IPS DF 4.7 (cell line): ENCODE measurements at regions not wholly inside any gene's neighbourhood (a gene's known extent, or its start where the extent isn't known, plus 50 kb on each side); places are given as distances from the start of the nearest gene placed in this dataset.
"Not testable (repeated sequence)": the region's sequence is repeated elsewhere in the genome, so short reads cannot be mapped to it uniquely, and the experiment has no call there.

Experiments used
- DNase-seq: peaks from one replicate; pipeline ENCODE4 v3.0.0-alpha.2; 2013; ENCODE audit warnings: low spot score; ENCODE audit errors: extremely low read depth

DNA sequence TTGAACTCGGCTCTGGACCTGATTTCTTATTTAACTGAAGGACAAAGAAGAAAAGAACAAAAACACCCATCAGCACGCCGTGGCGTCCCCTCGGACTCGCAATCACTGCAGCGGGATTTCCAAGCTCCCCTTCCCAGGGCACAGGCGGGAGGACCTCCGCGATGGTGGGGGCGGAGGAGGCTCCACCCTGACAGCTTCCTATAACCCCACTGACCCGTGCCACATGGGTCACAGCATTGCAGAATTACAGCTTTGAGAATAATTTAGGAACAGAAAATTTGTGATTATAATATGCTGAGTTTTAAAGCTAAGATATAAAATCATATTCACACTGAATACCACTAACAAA, 129.7 kb upstream of the SEC61G start:
- no peak for DNase-seq

DNA sequence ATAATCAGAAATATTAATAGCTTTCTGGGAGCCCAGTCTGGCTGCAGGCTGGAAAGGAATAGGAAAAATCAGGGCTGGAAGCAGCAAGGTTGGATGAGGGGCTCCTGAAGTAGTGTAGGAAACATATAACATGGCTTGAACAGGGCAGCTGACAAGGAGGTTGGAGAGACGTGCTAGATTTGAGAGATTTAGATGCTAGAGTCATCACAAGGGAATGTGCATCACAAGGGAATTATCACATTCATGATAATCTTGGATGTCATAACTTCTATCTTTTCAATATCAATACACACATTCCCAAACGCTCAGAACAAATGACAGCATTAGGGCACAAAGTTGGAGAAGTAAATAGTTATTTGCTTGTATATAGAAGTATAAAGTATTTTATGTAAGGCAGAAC, 120.9 kb upstream of the EGFR start:
- DNase-seq, result no peak

DNA sequence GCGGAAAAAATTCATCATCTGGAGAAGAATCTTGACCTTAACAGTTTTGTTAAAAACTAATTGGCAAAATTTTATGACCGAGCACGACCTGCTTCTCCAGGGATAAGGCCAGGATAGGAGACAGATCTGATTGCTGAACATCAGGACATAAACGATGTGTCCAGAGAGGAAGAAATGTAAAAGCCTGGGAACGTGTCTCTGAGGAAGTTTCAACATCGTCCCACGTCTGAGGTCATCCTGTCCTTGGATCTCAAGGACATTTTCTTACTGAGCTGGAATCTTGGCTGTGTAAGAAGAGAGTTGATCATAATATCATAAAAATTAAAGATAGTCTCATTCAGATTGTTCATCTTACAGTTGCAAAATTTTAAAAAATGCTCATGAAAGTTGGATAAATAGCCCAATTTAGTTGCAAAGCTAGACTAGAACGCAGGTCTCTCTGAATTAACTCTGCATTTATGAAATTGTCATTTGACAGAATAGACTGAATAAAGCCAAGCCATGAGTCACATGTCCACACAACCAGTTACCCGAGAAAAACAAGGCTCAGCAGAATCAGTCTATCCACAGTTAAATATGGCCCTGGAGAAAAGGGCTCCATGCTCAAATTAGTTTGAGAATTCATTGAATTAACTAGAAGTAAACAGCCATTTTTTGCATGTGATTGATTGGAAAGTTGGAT, 120.0 kb upstream of the EGFR start:
- DNase-seq, result no peak

DNA sequence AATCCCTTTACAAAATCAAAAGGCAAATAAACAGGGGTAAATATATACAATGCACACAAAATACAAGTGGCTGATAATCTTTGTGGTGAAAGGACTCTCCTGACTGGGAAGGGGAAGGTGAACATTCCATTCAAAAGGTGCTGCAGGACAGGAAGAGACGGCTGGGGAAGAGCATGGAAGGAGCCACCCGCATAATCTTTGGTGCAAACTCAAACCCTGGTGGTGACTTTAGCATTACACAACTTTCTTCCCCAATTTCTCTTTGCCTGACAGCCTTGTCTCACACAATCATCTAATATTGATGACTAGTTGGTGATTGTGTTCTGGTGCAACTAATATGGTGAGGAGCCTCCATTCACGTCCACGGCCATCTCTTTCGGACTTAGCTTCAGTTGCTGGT, 117.0 kb upstream of the EGFR start:
- no peak for DNase-seq

DNA sequence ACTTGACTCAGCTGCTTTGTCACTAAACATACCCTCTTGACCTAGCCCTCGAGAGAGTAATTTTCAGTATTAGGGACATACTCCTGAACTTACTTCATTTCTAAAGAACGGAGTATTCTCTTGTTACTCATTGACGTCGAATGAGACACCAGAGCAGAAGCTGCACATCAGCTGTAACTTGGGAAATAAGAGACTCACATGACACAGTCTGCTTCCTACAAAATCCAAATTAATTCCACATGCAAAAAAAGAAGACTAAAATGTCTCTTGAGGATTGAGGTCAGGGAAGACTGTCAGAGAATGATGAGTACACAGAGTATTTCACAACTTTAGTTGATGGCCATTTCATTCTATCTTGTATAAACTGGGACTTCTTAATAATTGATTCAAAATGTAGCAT, 114.7 kb upstream of the EGFR start:
- DNase-seq, result no peak

DNA sequence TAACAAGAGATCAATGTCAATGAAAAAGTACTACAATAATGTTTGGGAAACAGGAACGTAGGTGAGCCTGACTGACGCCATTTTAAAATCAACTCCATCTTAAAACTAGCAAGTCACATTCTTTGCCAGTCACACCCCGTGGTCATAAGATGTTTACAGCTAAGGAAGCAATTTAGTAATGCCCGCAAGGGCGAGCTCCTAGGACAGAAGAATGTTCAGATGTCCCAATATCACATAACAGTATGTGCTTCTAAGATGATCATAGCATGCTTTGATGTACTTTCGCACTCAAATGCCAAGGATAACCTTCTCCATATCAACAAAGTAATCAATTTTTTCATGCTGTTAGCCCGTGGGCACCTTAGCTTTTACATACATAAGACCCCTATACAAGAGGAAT, 113.8 kb upstream of the EGFR start:
- DNase-seq, result no peak

DNA sequence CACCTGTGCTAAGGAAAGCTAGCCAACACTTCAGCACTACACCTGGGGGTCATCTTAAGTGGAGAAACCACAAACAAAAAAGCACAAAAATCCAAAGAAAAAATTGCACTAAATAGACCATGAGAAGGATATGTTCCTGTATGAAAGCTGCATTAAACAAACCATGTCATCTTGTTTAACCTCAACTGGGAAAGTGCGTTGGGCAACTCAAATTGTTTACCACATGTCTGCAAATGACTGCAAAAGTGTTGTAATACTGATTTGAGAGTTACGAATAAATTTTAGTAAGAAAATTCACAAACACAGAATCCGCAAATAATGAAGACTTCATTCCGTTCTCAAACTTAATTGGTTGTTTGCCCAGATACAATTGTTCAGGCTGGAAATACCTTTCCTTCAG, 111.9 kb upstream of the EGFR start:
- DNase-seq, result no peak

DNA sequence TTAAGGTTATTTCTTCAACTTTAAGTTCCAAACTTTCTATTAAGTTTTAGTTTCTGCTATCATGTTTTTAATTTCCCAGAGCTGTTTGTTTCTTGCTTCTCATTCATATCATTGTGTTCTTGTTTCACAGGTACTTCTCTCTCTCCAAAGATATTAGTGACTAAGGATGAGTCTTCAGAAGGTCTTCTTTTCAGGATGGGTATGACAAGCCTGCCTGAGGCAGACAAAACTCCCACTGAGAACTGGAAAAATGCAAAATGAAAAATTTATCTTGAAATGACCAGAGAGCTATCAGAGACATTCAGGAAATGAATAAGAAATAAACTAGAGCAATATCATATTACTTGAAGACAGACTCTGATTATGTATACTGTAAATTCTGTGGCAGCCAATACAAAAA, 110.8 kb upstream of the EGFR start:
- no peak for DNase-seq

DNA sequence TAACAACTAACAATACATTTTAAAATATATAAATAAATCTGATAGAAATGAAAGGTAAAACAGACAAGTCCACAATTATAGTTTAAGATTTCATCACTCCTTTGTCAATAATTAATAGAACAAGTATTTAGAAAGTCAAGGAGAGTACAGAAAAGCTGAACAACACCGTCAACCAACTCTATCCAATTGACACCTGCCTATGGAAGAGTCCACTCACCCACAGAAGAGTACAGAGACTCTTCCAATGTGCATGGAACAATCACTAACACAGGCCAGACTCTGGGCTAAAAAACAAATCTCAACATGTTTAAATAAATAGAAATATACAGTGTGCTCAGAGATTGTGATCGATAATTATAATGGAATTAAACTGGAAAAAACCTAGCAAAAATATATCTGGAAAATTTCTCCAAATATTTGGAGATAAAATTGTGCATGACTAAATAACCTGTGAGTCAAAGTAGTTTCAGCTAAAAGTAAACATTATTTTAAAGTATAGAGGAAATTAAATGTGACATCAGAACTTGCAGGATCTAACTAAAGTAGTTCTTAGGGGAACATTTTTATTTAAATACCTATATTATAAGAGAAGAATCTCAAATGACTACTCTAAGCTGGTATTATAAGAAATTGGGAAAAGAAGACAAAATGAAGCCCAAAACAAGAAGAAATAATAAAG, 109.9 kb upstream of the EGFR start:
- DNase-seq, result no peak

DNA sequence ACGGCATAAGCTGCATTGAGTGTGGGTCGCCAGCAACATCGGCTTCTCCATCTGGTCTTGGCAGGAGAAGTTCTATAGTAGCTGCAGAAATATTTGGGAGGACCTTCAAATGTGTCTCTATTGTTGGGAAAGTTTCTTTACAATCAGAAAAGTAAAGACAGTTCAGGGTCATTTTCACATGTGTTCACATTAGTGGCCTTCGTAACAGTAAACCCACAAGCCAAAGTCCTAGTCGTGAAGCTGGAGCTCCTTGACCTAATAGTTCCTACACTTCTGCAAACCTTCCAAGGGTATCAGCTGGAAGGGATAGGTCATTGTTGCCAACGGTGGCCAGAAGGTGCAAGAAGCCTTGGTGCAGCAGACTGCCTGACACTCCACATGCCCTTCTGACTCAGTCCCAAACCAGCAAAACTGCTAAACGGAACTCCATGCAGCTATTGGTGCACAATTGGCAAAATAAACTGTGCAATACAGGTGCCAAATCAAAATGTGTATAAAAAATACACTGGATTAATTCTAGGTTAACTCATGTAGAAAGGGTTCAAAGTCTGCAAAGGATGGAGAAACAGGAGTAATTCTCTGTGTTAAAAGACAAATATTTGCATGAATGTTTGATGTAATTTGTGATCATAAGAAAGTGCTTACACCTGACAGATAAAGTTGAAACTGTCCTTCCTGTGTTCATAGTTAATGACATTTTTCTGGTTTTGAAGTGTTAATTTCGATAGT, 102.8 kb upstream of the EGFR start:
- no peak for DNase-seq

DNA sequence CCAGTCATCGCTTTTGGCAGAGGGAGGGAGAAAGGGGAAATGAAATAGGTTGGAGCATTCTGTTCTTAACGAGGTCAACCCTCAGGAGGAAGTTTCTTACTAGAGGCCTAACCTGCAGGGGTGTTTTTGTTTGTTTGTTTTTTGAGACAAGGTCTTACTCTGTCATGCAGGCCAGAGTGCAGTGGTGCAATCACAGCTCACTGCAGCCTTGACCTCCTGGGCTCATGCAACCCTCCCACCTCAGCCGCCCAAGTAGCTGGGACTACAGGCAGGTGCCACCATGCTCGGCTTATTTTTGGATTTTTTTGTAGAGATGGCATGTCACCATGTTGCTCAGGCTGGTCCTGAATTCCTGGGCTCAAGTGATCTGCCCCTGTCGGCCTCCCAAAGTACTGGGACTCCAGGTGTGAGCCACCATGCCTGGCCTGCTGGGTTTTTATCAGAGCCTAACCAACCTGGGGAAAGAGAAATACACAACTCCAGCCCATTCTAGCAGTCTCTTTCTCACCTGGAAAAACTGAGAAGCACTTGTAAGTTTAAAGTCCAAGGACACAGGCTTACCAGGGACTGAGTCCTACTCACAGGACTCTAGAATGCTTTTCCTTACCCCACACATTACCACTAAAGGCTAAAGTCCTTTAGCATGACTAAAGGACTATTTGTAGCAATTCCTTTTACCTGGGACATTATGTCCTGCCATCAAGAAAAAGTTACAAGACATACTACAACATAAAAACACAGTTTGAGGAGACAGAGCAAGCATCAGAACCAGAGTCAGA, 101.0 kb upstream of the EGFR start:
- no peak for DNase-seq

DNA sequence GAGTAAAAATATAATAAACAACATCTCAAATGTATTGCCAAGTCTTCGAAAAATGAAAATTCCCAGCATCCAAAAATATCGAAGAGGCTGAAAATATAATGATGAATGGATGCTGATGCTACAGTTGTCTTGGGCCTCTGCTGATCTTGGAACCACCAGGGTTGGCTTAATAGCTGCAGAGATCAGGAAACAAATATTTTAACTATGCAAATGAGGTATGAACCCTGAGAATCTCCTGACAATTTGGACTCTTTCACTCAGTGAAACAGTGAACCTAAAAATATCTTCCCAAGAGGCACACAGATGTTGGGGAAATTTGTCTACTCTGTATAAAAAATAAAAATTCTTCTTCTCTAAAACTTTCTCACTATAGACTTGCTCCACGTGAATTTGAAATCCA, 97.7 kb upstream of the EGFR start:
- no peak for DNase-seq

DNA sequence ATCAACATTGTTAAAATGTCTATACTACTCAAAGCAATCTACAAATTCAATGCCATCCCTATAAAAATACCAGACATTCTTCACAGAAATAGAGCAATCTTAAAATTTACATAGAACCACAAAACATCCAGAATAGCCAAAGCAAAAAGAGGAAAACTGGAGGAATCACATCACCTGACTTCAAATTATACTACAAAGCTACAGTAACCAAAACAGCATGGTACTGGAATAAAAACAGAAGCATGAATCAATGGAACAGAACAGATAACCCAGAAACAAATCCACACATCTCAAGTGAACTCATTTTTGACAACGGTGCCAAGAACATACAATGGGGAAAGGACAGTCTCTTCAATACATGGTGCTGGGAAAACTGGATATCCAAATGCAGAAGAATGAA, 87.3 kb upstream of the EGFR start:
- DNase-seq, result no peak

DNA sequence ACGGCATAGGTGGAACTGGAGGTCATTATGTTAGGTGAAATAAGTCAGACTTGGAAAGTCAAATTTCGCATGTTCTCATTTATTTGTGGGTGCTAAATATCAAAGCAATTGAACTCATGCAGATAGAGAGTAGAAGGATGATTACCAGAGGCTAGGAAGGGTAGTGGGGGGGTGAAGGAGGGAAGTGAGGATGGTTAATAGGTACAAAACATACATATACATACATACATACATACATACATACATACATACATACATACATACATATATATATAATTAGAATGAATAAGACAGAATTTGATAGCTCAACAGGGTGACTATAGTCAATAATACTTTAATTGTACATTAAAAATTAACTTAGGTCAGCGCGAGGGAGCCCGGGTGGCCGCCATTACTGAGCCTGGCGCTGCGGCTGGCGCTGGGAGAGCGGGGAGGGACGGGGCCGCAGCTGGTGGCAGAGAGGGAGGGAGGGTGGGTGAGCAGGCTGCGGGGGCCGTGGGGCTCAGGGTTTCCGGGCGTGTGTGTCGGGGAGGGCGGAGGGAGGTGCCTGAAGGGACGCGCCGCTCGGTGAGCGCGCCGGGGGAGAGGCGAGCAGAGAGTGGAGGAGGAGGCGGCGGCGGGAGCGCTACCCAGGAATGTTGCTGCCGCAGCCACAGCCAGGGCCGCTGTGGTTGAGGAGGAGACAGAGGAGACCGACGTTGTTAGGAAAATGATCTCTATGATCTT, 85.8 kb upstream of the EGFR start:
- DNase-seq, result peak; percentile 11

DNA sequence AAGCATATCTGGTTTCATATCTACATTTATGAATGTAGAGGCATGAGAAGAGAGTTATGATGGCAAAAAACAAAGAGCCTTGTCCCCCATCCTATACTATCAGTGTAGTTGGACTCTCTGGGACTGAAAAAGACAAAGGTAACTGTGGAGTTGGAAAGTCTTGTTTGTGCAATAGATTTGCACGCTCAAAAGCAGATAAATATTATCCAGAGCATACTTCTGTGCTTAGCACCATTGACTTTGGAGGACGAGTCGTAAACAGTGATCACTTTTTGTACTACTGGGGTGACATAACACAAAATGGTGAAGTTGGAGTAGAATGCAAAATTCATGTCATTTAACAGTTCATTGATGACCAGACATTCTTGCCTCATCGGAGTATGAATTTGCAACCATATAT, 85.2 kb upstream of the EGFR start:
- DNase-seq, result no peak

DNA sequence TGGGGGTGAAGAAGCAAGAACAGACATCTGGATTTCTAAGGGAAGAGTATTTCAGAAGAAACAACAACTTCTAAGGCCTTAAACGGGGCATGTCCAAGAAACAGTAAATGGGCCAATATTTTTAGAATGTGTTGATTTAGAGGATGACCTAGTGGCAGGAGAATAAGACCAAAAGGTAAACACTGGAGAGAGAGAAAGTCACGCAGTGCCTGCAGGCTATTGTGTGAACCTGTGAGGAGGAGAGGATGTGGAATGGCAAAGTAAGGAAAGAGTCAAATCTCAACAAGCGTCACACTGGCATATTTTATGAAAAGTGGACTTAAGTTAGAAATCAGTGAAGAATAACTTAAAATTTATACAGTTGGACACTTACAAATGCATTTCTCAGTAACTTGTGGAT, 78.1 kb upstream of the EGFR start:
- DNase-seq, result no peak

DNA sequence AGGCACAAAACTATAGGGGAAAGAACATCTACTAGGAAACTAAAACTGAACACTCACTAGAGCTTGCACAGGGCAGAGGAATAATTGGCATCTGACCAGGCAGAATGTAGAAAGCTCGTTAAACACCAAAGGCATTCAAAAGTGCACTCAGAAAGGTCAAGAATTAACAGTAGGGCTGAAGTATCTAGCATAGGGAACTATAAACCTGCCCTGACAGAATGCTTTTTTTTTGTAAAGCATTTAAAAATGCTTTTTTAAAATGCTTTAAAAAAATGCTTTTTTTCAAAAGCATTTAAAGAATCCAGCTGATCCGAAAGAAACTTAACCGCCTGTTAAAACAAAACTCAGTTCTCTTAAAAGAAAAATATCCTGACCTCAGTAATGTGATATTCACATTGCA, 74.6 kb upstream of the EGFR start:
- no peak for DNase-seq

DNA sequence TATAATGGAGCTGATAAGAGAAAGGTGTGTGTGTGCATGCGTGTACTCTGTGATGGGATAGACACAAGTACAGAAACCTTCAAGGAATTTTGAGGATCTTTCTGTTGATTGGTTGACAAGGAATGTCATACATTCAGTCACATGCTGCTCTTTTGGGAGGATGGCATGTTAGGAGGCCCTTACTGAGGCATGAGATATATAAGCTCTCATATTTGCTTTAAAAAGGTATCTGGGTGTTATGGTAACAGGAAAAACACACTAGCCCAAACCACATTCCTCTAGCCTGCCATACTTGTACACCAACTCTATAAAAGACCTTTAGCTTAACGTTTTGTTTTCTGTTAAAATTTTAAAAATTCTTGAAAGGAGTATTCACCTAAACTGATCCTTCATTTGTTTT, 72.5 kb upstream of the EGFR start:
- DNase-seq, result no peak

DNA sequence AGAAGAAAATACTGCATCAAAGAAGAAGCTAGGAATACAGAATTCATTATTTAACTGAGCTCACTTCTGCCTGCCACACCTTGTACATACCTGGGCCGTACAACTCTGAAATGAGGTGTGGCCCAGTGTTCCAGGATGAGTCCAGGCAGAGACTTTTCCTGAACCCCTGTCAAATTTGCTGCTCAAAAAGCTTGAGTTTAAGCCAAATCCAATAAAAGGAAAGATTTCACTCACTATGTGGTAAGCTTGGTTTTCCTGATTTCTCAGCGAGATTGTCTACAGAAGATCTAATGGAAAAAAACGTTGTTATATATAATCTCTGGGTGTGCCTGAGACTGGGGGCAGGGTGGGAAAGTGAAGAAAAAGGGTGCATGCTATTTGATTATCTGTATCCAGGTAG, 72.1 kb upstream of the EGFR start:
- DNase-seq, result no peak

DNA sequence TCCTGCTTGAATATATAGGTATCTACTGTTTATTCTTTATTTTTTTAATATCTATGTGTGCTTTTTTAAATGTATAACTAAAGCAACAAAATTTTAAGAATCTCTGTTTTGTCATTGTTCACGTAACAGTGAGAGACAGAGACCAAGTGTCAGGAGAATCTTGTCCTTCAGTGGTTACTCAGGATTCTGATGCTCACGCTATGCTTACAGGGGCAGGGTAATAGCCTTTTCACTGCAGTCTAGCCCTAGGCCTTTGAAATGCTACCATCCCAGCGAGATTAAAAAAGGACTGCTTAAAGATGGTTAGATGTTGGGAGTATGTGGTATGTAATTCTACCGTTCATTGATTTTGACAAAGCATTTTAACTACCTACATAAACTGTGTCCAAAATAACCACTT, 71.6 kb upstream of the EGFR start:
- no peak for DNase-seq

DNA sequence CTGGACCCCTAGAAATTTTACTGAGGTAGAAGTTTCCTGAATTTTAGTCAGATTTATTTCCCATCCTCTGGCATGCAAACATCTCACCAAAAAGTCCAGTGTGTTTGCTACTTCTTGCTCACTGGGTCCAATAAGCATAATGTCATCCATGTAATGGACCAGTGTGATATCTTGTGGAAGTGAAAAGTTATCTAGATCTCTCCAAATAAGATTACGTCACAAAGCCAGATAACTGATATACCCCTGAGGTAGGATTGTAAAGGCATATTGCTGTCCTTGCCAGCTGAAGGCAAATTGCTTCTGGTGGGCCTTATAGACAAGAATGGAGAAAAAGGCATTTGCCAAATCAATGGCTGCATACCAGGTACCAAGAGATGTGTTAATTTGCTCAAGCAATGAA, 69.3 kb upstream of the EGFR start:
- DNase-seq, result not testable (repeated sequence)

DNA sequence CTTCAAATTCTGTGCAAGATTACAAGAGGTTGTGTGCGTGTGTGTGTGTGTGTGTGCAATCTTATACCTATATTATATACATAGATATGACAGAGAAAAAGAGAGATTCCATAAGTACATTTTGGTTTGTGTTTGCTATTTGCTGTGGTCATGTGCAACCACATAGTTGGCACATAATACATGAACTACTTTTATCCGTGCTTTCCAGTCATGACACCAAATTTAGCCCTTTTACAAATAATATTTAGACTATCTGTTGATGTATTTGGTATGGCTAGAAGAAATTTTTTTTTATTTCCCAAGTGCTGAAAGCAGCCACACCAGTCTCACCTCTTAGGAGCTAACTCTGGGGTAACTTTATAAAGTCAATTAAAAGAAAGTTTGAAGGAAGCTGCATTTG, 63.5 kb upstream of the EGFR start:
- no peak for DNase-seq
